ENCODE measurements at regions not wholly inside any gene's neighbourhood (a gene's known extent, or its start where the extent isn't known, plus 50 kb on each side); places are given as distances from the start of the nearest gene placed in this dataset.

- no peak for DNase-seq
Observed at GRCh38 chr17:72064606-72065193, 56.1 kb upstream of the SOX9 start.

- DNase-seq: no peak
Observed at GRCh38 chr17:72065556-72065955, 55.3 kb upstream of the SOX9 start.

GRCh38 chr17:72068643-72069042, 52.2 kb upstream of the SOX9 start:
- no peak for DNase-seq

GRCh38 chr17:72069586-72070202, 51.1 kb upstream of the SOX9 start:
- DNase-seq: no peak

All from fibroblast of skin of right biceps (primary cell).